T-cell (primary cell): ENCODE measurements at regions not wholly inside any gene's neighbourhood (a gene's known extent, or its start where the extent isn't known, plus 50 kb on each side); places are given as distances from the start of the nearest gene placed in this dataset.

ENCODE experiments used
- ATAC-seq, 4 experiments: fragments of 200-7000 bp in 3 of 4; fragments of 150-1000 bp in 1 of 4; cut with Tn5 transposase; replicated peaks in 1 of 4; 1 replicate in 3 of 4; 2 replicates in 1 of 4; pipeline ENCODE4 v1.10.0; 2021; ENCODE audit warnings: moderate library complexity in 3 of 4, mild to moderate bottlenecking in 2 of 4, moderate number of reproducible peaks in 1 of 4
- CTCF ChIA-PET, 2 donors: fragments of 300-600 bp; sonication (Branson Sonifier 250); formaldehyde crosslinking; loops; one replicate each; lab custom pipeline; 2022; ENCODE audit warnings: antibody characterized with exemption in 2 of 2; lab: Charles Lee
- POLR2A ChIA-PET, 2 donors: fragments of 300-600 bp; sonication (Branson Sonifier 250); formaldehyde crosslinking; loops; one replicate each; lab custom pipeline; 2022; ENCODE audit warnings: antibody characterized with exemption in 2 of 2; lab: Charles Lee
- DNase-seq, 35 experiments: peaks; one replicate each; pipeline versions ENCODE4 v3.0.0 to v3.0.0-alpha.2; 2013 to 2023
- H3K27ac ChIP-seq: one replicate; pipeline ENCODE4 v1.5.1; 2013; ENCODE audit warnings: low read length
- H3K27me3 ChIP-seq, 2 experiments: replicated peaks in 1 of 2; 1 replicate in 1 of 2; 2 replicates in 1 of 2; pipeline versions ENCODE4 v1.6.1 to v1.7.0; 2013; ENCODE audit warnings: low read length in 1 of 2, mixed read lengths in 1 of 2; ENCODE audit not compliant: control insufficient read depth in 2 of 2, insufficient read depth in 2 of 2; ENCODE audit errors: extremely low read depth in 1 of 2
- H3K36me3 ChIP-seq, 2 donors: 1 replicate in 1 of 2; 2 replicates in 1 of 2; pipeline versions ENCODE4 v1.6.1 to v1.7.0; 2013; ENCODE audit warnings: low read length in 1 of 2; ENCODE audit not compliant: control insufficient read depth in 2 of 2, insufficient read depth in 1 of 2; ENCODE audit errors: extremely low read depth in 1 of 2
- H3K4me1 ChIP-seq, 2 experiments: 1 replicate in 1 of 2; 2 replicates in 1 of 2; pipeline versions ENCODE4 v1.6.1 to v1.7.0; 2013; ENCODE audit warnings: low read length in 2 of 2, mixed read lengths in 1 of 2; ENCODE audit not compliant: insufficient read depth in 2 of 2, control insufficient read depth in 1 of 2; ENCODE audit errors: extremely low read depth in 1 of 2
- H3K4me3 ChIP-seq, 2 donors: 1 replicate in 1 of 2; 2 replicates in 1 of 2; pipeline versions ENCODE4 v1.5.1 to v1.7.0; 2013; ENCODE audit warnings: mild to moderate bottlenecking in 2 of 2, low read length in 1 of 2, moderate library complexity in 1 of 2; ENCODE audit not compliant: control insufficient read depth in 1 of 2; ENCODE audit errors: extremely low read depth in 1 of 2
- H3K9me3 ChIP-seq: 2 replicates; pipeline ENCODE4 v1.7.0; 2013
- H3K27ac Mint-ChIP-seq, 2 donors: one replicate each; pipeline ENCODE4 v1.8.0; 2020 to 2021; ENCODE audit warnings: mild to moderate bottlenecking in 2 of 2, mixed read lengths in 2 of 2
- H3K27me3 Mint-ChIP-seq, 2 donors: one replicate each; pipeline ENCODE4 v1.8.0; 2021 to 2022; ENCODE audit warnings: mixed read lengths in 2 of 2
- H3K36me3 Mint-ChIP-seq: one replicate; pipeline ENCODE4 v1.8.0; 2021; ENCODE audit warnings: mixed read lengths
- H3K4me1 Mint-ChIP-seq, 3 donors: one replicate each; pipeline ENCODE4 v1.8.0; 2020 to 2022; ENCODE audit warnings: mixed read lengths in 3 of 3, mild to moderate bottlenecking in 1 of 3
- H3K4me3 Mint-ChIP-seq, 3 donors: one replicate each; pipeline ENCODE4 v1.8.0; 2020 to 2022; ENCODE audit warnings: mild to moderate bottlenecking in 3 of 3, mixed read lengths in 3 of 3, moderate library complexity in 3 of 3
- H3K9me3 Mint-ChIP-seq, 3 donors: one replicate each; pipeline ENCODE4 v1.8.0; 2020 to 2022; ENCODE audit warnings: mixed read lengths in 3 of 3
- WGBS: methylation state at CpG from one replicate; pipeline ENCODE4 v1.1.5; 2013; ENCODE audit warnings: missing lambda C conversion rate; ENCODE audit not compliant: insufficient coverage; 5-methylcytosine and 5-hydroxymethylcytosine counted together

DNA sequence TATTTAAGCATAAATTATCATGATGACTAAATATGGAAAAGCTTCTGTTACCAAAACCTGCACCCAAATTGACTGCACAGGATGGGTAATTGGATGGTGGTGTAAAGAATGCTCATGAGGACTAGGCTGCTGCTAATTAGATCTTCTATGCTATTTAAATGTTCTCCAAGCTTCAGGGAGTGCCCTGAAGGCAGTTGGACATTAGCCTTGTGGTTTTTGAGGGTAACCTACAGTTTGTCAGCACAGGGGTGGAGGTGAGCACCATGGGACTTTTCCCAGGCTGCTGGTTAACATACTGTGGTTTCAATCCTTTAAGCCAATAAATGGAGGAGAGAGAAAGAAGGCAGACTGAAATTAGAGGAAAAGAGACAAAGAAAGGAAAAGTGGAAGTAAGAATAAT lies 145.0 kb downstream of the WIF1 start:
- no peaks in the 10 kb centered on the region for H3K36me3 Mint-ChIP-seq
- ATAC-seq (no peak), DNase-seq (no peak)
- no peaks in the 10 kb centered on the region for H3K36me3 ChIP-seq
- no peak overlapping the region for H3K27ac Mint-ChIP-seq
- no peaks in the 10 kb centered on the region for H3K27me3 ChIP-seq
- no peaks in the 10 kb centered on the region for H3K9me3 Mint-ChIP-seq
- no peaks in the 10 kb centered on the region for H3K9me3 ChIP-seq
- H3K27me3 Mint-ChIP-seq = peaks cover 12 to 24% of the 10 kb centered on the region in 2 donors
- no peaks in the 10 kb centered on the region for H3K4me1 ChIP-seq
- POLR2A ChIA-PET = no interaction called here
- H3K4me1 Mint-ChIP-seq = no peaks in the 10 kb centered on the region
- H3K4me3 ChIP-seq = no peak overlapping the region
- no peak overlapping the region for H3K4me3 Mint-ChIP-seq
- CTCF ChIA-PET = no interaction called here
- H3K27ac ChIP-seq = no peak overlapping the region

DNA sequence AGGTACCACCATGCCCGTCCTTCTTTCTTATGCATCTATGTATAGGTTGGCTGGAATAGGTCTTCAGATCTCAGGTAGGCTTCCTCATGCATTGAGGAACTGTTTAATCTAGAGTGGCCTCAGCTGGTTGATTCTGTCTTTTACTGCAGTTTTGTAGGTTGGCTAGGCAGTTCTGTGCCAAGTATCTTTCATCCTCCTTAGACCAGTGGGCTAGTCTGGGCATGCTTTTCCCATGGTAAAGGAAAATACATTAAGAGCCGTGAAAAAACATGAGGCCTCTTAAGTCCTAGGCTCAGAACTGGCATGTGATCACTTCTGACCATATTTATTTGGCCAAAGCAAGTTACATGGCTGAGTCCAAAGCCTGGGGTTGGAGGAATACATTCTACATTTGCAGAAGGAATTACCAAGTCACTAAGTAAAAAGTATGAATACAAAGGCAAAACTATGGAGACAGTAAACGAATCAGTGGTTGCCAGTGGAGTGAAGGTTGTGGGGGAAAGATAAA lies 137.3 kb downstream of the WIF1 start:
- H3K4me3 Mint-ChIP-seq = no peak overlapping the region
- WGBS = 52% methylated on average over 2 of the region's 3 CpGs

DNA sequence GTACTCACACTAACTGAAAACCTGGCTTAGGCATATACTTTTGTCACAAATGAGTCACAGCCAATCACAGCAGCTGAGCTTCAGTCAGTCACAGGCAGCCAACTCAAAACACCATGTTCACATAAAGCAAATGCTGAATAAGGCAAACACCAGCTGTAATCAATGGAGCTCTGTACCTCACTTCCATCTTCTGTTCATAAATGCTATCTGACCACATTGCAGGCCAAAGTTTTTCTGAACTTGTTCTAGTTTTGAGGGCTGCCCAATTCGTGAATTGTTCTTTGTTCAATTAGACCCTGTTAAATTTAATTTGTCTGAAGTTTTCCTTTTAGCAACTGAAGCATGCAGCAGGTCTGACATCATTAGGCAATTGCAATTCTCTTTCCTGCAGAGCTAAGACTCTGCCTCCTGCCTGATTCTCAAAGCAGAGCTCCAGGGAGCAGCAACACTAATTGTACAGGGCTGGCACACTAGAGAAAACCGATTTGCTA lies 129.9 kb downstream of the WIF1 start:
- peaks cover 0 to 5% (median 0%) of the 10 kb centered on the region in 3 donors for H3K9me3 Mint-ChIP-seq
- H3K4me1 ChIP-seq = no peaks in the 10 kb centered on the region
- ChIA-PET CTCF (no interaction called here), POLR2A (no interaction called here)
- H3K4me3 ChIP-seq = no peak overlapping the region
- 75% methylated on average over 1 of the region's 2 CpGs for WGBS
- H3K36me3 ChIP-seq = no peaks in the 10 kb centered on the region
- no peaks in the 10 kb centered on the region for H3K36me3 Mint-ChIP-seq
- no peaks in the 10 kb centered on the region for H3K9me3 ChIP-seq
- no peaks in the 10 kb centered on the region for H3K27me3 ChIP-seq
- no peak overlapping the region for H3K27ac Mint-ChIP-seq
- H3K4me1 Mint-ChIP-seq = no peaks in the 10 kb centered on the region
- H3K27ac ChIP-seq = no peak overlapping the region
- no peak for ATAC-seq
- no peak overlapping the region for H3K4me3 Mint-ChIP-seq
- H3K27me3 Mint-ChIP-seq = peaks cover 15 to 20% of the 10 kb centered on the region in 2 donors
- no peak for DNase-seq

More for the DNA sequence above, 137.3 kb downstream of the WIF1 start:
- Histone ChIP-seq H3K36me3 (no peaks in the 10 kb centered on the region), H3K27ac (no peak overlapping the region), H3K4me3 (no peak overlapping the region), H3K27me3 (peaks cover 0 to 7% of the 10 kb centered on the region in 2 experiments), H3K4me1 (no peaks in the 10 kb centered on the region), H3K9me3 (no peaks in the 10 kb centered on the region)
- ATAC-seq (no peak), DNase-seq (no peak)
- Mint-ChIP-seq H3K27ac (no peak overlapping the region), H3K36me3 (no peaks in the 10 kb centered on the region), H3K4me1 (no peaks in the 10 kb centered on the region), H3K27me3 (peaks cover 7 to 24% of the 10 kb centered on the region in 2 donors), H3K9me3 (no peaks in the 10 kb centered on the region)
- POLR2A ChIA-PET = no interaction called here
- CTCF ChIA-PET = no interaction called here

DNA sequence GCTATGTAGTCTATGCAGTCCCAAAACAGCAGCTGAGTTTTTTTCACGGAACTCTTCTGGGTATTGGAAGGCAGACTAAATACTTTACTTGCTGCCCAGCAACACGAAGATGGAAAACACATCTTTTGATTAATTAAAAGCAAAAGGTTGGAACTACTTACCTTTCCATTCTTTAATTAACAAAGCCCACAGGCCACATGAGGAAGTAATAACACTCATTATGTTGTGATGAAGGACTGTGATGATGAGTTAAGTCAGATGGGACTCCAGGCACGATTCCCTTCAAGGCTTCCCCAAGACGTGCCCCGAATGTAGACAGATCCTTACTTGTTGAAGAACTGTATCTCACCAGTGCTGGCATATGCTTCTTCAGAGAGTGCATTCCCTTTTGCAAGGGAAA lies 129.0 kb downstream of the WIF1 start:
- no peaks in the 10 kb centered on the region for H3K36me3 Mint-ChIP-seq
- Histone ChIP-seq H3K27me3 (no peaks in the 10 kb centered on the region), H3K9me3 (no peaks in the 10 kb centered on the region), H3K4me3 (no peak overlapping the region), H3K36me3 (no peaks in the 10 kb centered on the region), H3K27ac (no peak overlapping the region), H3K4me1 (no peaks in the 10 kb centered on the region)
- ChIA-PET CTCF (no interaction called here), POLR2A (no interaction called here)
- no peaks in the 10 kb centered on the region for H3K4me1 Mint-ChIP-seq
- no peak for ATAC-seq
- WGBS = no CpG with 5 or more reads among the region's 5 CpGs
- peaks cover 0 to 5% (median 0%) of the 10 kb centered on the region in 3 donors for H3K9me3 Mint-ChIP-seq
- DNase-seq = no peak
- H3K27me3 Mint-ChIP-seq = peaks cover 17 to 24% of the 10 kb centered on the region in 2 donors
- no peak overlapping the region for H3K27ac Mint-ChIP-seq
- no peak overlapping the region for H3K4me3 Mint-ChIP-seq

DNA sequence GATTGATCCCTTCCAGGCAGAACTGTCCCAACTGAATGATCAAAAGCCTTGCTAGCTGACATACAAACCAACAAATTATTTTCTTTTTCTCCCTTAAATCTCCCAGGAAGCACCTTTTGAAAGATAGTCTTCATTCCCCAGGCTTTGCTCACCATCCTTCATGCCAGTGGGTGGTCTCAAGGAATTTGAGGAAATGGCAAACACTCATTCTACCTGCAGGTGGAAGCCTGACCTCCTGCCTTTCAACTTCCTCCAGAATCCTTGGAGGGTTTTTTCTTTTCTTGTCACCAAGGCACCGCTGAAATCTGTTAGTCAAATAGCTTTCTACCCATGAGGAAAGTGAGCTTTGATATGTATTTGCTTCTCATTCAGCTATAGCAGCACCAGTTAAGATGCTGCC lies 128.5 kb downstream of the WIF1 start:
- Mint-ChIP-seq H3K4me1 (no peaks in the 10 kb centered on the region), H3K27me3 (peaks cover 20 to 24% of the 10 kb centered on the region in 2 donors), H3K4me3 (no peak overlapping the region), H3K36me3 (no peaks in the 10 kb centered on the region), H3K27ac (no peak overlapping the region), H3K9me3 (peaks cover 0 to 5% (median 0%) of the 10 kb centered on the region in 3 donors)
- POLR2A ChIA-PET = no interaction called here
- Histone ChIP-seq H3K9me3 (no peaks in the 10 kb centered on the region), H3K27me3 (no peaks in the 10 kb centered on the region), H3K36me3 (no peaks in the 10 kb centered on the region), H3K27ac (no peak overlapping the region), H3K4me1 (no peaks in the 10 kb centered on the region), H3K4me3 (no peak overlapping the region)
- ATAC-seq = no peak
- CTCF ChIA-PET = no interaction called here
- no peak for DNase-seq
- WGBS = no CpG with 5 or more reads among the region's 1 CpG

DNA sequence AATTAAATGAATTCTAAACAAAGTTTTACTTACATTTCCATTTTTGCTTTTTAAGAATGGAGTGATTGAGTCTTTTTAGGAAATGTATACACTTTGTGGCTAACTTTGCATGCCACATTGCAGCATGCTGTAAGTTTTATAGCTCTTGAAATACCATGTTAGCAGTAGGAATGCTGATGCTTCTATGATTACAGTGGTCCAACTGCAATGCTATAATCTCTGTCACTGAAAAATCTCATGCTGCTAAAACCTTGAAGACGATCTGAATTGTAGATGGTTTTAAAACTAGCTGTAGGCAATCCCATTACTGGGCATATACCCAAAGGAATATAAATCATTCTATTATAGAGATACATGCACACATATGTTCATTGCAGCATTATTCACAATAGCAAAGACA lies 127.6 kb downstream of the WIF1 start:
- peaks cover 0 to 5% (median 0%) of the 10 kb centered on the region in 3 donors for H3K9me3 Mint-ChIP-seq
- Histone ChIP-seq H3K9me3 (no peaks in the 10 kb centered on the region), H3K36me3 (no peaks in the 10 kb centered on the region), H3K4me1 (no peaks in the 10 kb centered on the region), H3K27me3 (no peaks in the 10 kb centered on the region), H3K27ac (no peak overlapping the region), H3K4me3 (no peak overlapping the region)
- no CpG with 5 or more reads among the region's 1 CpG for WGBS
- CTCF ChIA-PET = no interaction called here
- DNase-seq (no peak), ATAC-seq (no peak)
- no peak overlapping the region for H3K27ac Mint-ChIP-seq
- H3K36me3 Mint-ChIP-seq = no peaks in the 10 kb centered on the region
- peaks cover 24 to 28% of the 10 kb centered on the region in 2 donors for H3K27me3 Mint-ChIP-seq
- H3K4me3 Mint-ChIP-seq = no peak overlapping the region
- no peaks in the 10 kb centered on the region for H3K4me1 Mint-ChIP-seq
- POLR2A ChIA-PET = no interaction called here

DNA sequence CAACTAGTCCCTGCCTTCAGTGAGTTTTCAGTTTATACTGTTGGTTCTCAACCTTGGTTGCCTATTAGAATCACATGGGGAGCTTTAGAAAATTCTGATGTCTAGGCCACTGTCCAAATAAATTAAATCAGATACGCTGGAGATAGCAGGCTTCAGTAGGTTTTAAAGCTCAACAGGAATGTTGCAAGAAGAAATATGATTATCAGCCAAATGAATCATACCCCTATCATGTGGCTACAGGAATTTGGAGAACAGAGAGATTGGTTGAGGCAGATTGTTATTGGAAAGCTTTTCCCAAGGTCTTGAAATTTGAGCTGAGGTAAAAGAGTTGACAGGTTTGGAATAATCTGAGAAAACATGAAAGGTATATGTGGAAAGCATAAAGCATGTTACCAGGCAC lies 125.3 kb downstream of the WIF1 start:
- WGBS = no CpG with 5 or more reads among the region's 1 CpG
- CTCF ChIA-PET = interaction anchor here in 1 of 2 donors (0.6 kb wide), 1 partner anchor 1195 kb away, joined by 3 read pairs; no protein-coding TSS in a partner anchor
- Histone ChIP-seq H3K4me1 (no peaks in the 10 kb centered on the region), H3K9me3 (no peaks in the 10 kb centered on the region), H3K27ac (no peak overlapping the region), H3K27me3 (no peaks in the 10 kb centered on the region), H3K4me3 (no peak overlapping the region), H3K36me3 (no peaks in the 10 kb centered on the region)
- H3K4me3 Mint-ChIP-seq = no peak overlapping the region
- peaks cover 0 to 5% (median 0%) of the 10 kb centered on the region in 3 donors for H3K9me3 Mint-ChIP-seq
- POLR2A ChIA-PET = no interaction called here
- DNase-seq (no peak), ATAC-seq (no peak)
- H3K4me1 Mint-ChIP-seq = no peaks in the 10 kb centered on the region
- no peak overlapping the region for H3K27ac Mint-ChIP-seq
- peaks cover 25 to 27% of the 10 kb centered on the region in 2 donors for H3K27me3 Mint-ChIP-seq
- H3K36me3 Mint-ChIP-seq = no peaks in the 10 kb centered on the region
